OCI-LY1 (cell line): ENCODE measurements at regions not wholly inside any gene's neighbourhood (a gene's known extent, or its start where the extent isn't known, plus 50 kb on each side); places are given as distances from the start of the nearest gene placed in this dataset.

Experiments
- H2AFZ ChIP-seq: fragments of 200-600 bp; sonication (generic), shearing (Covaris generic); 2 replicates; pipeline ENCODE4 v1.6.0; 2014; ENCODE audit warnings: antibody characterized with exemption, mild to moderate bottlenecking, low read length
- H3F3A ChIP-seq: fragments of 200-600 bp; sonication (generic), shearing (Covaris generic); 2 replicates; pipeline ENCODE4 v1.6.0; 2014; ENCODE audit warnings: mild to moderate bottlenecking, antibody characterized with exemption, low read length, moderate library complexity; ENCODE audit not compliant: insufficient read depth
- H3K27ac ChIP-seq: fragments of 200-600 bp; sonication (generic); 2 replicates; pipeline ENCODE4 v1.5.1; 2014; ENCODE audit warnings: low read length, mixed run types, mild to moderate bottlenecking, low read depth; ENCODE audit not compliant: poor library complexity, severe bottlenecking
- H3K27me3 ChIP-seq: fragments of 200-600 bp; sonication (generic); 2 replicates; pipeline ENCODE4 v1.6.0; 2014; ENCODE audit warnings: antibody characterized with exemption, mild to moderate bottlenecking, low read length, moderate library complexity; ENCODE audit not compliant: insufficient read depth
- H3K36me3 ChIP-seq: fragments of 200-600 bp; sonication (generic); 2 replicates; pipeline ENCODE4 v1.6.1; 2014; ENCODE audit warnings: mild to moderate bottlenecking, antibody characterized with exemption, low read length, moderate library complexity, mixed read lengths; ENCODE audit not compliant: insufficient read depth
- H3K4me1 ChIP-seq: fragments of 200-600 bp; sonication (generic); 2 replicates; pipeline ENCODE4 v1.5.1; 2014; ENCODE audit warnings: mild to moderate bottlenecking, low read length, moderate library complexity; ENCODE audit not compliant: insufficient read depth, severe bottlenecking
- H3K4me2 ChIP-seq: fragments of 200-600 bp; sonication (generic), shearing (Covaris generic); 2 replicates; pipeline ENCODE4 v1.6.1; 2014; ENCODE audit warnings: low read length
- H3K4me3 ChIP-seq: fragments of 200-600 bp; sonication (generic); 2 replicates; pipeline ENCODE4 v1.5.1; 2014; ENCODE audit warnings: low read length, low read depth, mild to moderate bottlenecking, mixed read lengths; ENCODE audit not compliant: poor library complexity, severe bottlenecking
- H3K79me2 ChIP-seq: fragments of 200-600 bp; shearing (Covaris generic); 2 replicates; pipeline ENCODE4 v1.6.1; 2016; ENCODE audit warnings: mixed run types, low read length, mixed read lengths; ENCODE audit not compliant: insufficient read depth
- H3K9ac ChIP-seq: fragments of 200-600 bp; sonication (generic), shearing (Covaris generic); 2 replicates; pipeline ENCODE4 v1.6.1; 2014; ENCODE audit warnings: mild to moderate bottlenecking, low read length, mixed read lengths
- H3K9me2 ChIP-seq: fragments of 200-600 bp; sonication (generic), shearing (Covaris generic); 2 replicates; pipeline ENCODE4 v1.6.1; 2014; ENCODE audit warnings: low read depth, mild to moderate bottlenecking, low read length, mixed read lengths
- H3K9me3 ChIP-seq: fragments of 200-600 bp; shearing (Covaris generic); 2 replicates; pipeline ENCODE4 v1.6.1; 2014; ENCODE audit warnings: low read length, mixed read lengths
- H4K20me1 ChIP-seq: fragments of 200-600 bp; sonication (generic), shearing (Covaris generic); 2 replicates; pipeline ENCODE4 v1.6.0; 2016; ENCODE audit warnings: mild to moderate bottlenecking, low read length; ENCODE audit not compliant: insufficient read depth
- EZH2 ChIP-seq: fragments of 200-600 bp; sonication (generic), shearing (Covaris generic); IDR thresholded peaks from 2 replicates; pipeline ENCODE4 v1.8.0; 2017; ENCODE audit warnings: borderline replicate concordance, mixed run types, mild to moderate bottlenecking, antibody characterized with exemption, low read length, moderate library complexity, mixed read lengths
- TF ChIP-seq, protein P1 (sequence below): fragments of 200-600 bp; sonication (generic), shearing (Covaris generic); IDR thresholded peaks from 2 replicates; pipeline ENCODE4 v1.5.1; 2017; ENCODE audit warnings: mild to moderate bottlenecking, antibody characterized with exemption, low read length, moderate library complexity, mixed read lengths

- Histone ChIP-seq H3K9me2 (no peaks in the 10 kb centered on the region), H2AFZ (no peak overlapping the region), H3F3A (no peaks in the 10 kb centered on the region), H3K79me2 (no peaks in the 10 kb centered on the region), H3K27ac (no peak overlapping the region), H4K20me1 (no peaks in the 10 kb centered on the region), H3K9me3 (peaks cover 6% of the 10 kb centered on the region), H3K4me3 (no peak overlapping the region), H3K36me3 (no peaks in the 10 kb centered on the region), H3K4me1 (no peaks in the 10 kb centered on the region), H3K4me2 (no peak overlapping the region), H3K27me3 (no peaks in the 10 kb centered on the region), H3K9ac (no peak overlapping the region)
- no peak for TF ChIP-seq EZH2
- TF ChIP-seq, protein P1, sequence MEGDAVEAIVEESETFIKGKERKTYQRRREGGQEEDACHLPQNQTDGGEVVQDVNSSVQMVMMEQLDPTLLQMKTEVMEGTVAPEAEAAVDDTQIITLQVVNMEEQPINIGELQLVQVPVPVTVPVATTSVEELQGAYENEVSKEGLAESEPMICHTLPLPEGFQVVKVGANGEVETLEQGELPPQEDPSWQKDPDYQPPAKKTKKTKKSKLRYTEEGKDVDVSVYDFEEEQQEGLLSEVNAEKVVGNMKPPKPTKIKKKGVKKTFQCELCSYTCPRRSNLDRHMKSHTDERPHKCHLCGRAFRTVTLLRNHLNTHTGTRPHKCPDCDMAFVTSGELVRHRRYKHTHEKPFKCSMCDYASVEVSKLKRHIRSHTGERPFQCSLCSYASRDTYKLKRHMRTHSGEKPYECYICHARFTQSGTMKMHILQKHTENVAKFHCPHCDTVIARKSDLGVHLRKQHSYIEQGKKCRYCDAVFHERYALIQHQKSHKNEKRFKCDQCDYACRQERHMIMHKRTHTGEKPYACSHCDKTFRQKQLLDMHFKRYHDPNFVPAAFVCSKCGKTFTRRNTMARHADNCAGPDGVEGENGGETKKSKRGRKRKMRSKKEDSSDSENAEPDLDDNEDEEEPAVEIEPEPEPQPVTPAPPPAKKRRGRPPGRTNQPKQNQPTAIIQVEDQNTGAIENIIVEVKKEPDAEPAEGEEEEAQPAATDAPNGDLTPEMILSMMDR: no peak
Observed at GRCh38 chr22:47417699-47418098, 655.2 kb downstream of the TBC1D22A start.

DNA sequence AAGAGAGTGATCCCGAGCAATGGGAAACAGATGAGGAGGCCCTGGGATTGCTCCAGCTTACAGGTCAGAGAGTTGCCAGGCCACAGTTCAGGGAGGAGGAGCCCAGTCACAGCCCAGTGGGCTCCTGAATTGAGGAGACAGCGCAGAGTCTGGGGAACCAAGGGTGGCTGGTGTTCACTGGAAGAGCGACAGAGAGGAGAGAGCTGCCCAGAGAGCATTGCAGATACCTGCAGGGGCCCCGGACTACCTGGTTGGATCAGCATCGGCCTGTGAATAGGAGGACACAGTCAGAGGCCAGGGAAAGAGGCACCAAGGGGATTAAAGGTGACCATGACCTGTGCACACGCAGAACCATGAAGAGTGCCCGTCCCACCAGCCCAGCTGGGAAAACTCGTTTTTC lies 648.6 kb downstream of the TBC1D22A start:
- Histone ChIP-seq H4K20me1 (no peaks in the 10 kb centered on the region), H3K27me3 (no peaks in the 10 kb centered on the region), H3K4me2 (no peak overlapping the region), H3K9me2 (no peaks in the 10 kb centered on the region), H3K79me2 (no peaks in the 10 kb centered on the region), H3K9ac (no peak overlapping the region), H3K4me1 (no peaks in the 10 kb centered on the region), H3K9me3 (no peaks in the 10 kb centered on the region; the same call in 1 of the 2 replicates), H3K27ac (no peak overlapping the region), H3F3A (no peaks in the 10 kb centered on the region), H3K36me3 (no peaks in the 10 kb centered on the region), H3K4me3 (no peak overlapping the region), H2AFZ (no peak overlapping the region)
- TF ChIP-seq, protein P1: no peak
- no peak for TF ChIP-seq EZH2

- Histone ChIP-seq H3K79me2 (no peaks in the 10 kb centered on the region), H3K9ac (no peak overlapping the region), H3K4me1 (no peaks in the 10 kb centered on the region), H3K27me3 (no peaks in the 10 kb centered on the region), H3K4me2 (no peak overlapping the region), H3K4me3 (no peak overlapping the region), H3F3A (no peaks in the 10 kb centered on the region), H3K9me2 (no peaks in the 10 kb centered on the region), H3K36me3 (no peaks in the 10 kb centered on the region), H3K9me3 (no peaks in the 10 kb centered on the region), H4K20me1 (no peaks in the 10 kb centered on the region), H2AFZ (no peak overlapping the region), H3K27ac (no peak overlapping the region)
- TF ChIP-seq, protein P1: no peak
- TF ChIP-seq EZH2: no peak
Observed at GRCh38 chr22:47409539-47410275, 647.3 kb downstream of the TBC1D22A start.
